ENCODE measurements at regions not wholly inside any gene's neighbourhood (a gene's known extent, or its start where the extent isn't known, plus 50 kb on each side); places are given as distances from the start of the nearest gene placed in this dataset.

DNA sequence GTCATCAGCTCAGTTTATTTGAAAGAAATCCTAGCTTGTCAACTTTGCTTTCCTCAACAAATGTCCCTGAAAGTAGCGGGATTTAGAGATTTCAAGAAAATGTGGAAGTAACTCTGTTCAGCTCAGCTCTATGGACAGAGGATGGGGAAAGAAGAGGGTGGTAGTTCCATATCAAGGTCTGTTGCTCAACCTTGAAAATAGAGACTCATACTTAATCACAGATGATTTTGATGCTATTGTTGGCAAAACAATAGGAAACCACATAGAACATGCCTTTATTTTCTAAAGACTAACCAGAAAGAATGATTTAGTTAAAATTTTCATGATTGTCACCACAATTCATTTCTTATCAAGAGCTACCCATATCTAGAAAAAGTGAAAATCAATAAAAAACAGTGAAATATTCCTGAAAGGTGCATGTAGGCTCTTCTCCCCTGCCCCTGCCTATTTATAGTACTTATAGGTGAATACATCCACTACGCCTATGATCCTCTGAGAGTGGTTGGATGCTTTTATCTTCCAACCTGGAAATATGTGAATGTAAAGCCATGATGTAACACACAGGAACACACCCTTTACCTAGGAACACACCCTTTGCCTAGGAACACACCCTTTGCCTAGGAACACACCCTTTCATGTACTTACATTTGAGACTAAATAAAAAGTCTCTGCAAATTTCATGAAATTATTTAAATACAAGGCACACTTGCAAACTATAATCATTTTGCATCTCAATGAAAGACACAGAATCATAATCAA lies 65.8 kb downstream of the ETAA1 start:
- DNase-seq: peak; percentile 59

DNA sequence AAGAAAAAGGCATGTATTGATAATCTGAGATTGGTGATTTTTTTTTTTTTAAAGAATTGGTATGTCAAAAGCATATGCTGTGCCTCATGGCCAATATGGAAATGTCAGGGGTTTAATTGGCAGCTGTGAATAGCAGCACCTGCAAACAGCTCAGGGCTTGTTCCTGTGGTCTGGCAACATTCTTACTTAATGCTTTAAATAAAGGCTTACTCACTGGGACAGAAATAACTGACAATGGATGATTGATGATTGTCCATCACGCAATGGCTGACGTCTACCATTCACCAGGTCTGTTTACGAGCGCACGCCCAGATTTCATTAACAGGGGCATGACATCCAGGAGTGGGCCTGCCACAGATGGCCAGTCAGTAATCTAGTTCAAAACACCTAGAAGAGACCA lies 66.7 kb downstream of the ETAA1 start:
- peak; percentile 43 for DNase-seq

DNA sequence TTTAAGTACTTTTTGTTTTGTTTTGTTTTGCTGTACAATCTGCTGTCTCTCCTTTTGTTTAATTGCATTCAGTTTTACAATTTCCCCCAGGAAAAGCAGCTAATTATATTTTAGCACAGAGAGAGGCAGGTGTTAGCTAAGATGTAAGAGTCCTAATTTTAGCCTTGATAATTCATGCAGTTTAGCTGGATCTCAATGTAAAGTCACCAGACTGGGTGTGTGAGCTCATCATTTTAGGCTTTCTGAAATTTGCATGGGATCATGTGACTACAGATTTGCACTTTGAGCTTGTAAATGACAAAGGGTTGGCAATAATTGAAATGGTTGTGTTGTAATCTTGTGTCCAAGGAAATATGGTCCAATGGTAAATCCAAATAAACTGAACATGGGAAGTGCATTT lies 68.5 kb downstream of the ETAA1 start:
- DNase-seq: no peak

DNA sequence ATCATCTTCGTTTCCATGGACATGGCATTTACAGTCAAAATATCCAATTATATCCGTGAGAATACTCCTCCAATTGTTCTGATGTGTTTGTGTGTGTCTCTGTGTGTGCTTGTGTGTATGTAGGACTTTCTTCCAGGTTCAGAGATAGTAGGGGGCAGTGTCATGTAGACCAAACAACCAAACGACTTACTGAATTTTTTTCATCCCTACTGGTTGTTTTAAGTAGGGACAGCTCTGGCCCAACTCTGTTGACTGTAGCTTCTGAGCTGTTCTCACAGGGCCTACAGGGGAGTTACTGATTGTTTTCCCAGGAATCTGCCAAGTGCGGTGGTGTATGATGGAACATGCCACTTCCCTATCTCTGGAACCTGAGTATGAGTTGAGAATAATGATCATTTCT lies 69.6 kb downstream of the ETAA1 start:
- no peak for DNase-seq

DNA sequence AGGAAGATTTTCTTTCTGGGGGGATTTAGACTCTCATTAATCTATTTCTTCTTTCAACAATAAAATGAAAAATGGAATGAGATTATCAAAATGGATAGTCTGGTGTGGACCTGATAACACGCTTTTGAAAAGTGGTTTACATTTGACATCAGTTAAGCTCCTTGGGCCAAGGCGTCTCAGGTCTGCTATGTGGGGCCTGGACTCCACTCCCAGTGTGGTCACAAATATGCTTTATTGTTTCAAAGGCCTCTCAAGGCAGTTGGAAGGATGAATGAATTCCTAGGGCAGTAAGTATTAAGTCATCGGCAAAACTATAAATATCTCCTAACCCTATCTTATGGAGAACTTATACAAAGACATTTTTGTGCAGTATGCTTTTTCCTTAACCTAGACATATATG lies 74.5 kb downstream of the ETAA1 start:
- DNase-seq: no peak

DNA sequence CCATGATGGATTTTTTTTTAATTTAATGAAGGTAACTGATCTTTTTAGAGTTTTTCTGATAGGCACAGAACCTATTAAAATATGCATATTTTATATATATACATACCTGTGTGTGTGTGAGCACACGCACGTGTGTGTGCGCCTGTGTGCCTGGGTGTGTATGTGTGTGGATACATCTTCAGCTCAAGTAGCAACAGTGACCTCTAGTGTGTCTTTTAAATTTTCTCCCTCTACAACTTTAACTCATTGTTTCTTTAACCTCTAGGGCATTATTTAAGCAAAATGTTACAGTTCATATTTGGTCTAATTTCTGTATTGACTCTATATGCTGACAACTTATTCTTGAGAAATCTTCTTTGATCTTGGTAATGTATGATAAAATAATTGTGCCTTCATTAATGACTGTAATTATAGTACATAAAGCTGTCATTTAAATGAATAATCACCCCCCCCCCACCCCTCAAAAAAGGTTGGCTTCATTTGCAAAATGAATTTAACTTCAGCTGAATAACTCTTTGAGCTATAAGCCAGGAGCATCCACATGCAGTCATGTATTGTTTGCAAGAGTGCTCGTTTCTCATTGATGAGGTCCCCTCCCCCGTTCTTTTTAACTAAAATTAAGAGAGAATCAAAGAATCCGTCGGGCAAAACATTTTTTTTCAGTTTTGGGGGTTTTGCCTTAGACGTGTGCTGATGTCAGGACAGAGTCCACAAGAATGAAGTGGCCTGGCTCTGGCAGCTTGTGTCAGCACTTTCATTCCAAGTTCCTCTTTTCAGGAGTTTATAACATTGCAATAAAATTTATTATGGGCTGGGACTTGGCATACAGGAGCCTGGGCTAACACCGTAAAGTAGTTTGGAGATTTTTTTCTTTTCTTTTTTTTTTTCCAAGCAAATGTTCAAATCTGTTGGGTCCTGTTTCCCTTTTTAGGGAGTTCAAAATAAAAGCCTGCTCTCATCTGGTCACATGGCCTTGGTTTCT lies 80.0 kb downstream of the ETAA1 start:
- DNase-seq: peak; percentile 55

DNA sequence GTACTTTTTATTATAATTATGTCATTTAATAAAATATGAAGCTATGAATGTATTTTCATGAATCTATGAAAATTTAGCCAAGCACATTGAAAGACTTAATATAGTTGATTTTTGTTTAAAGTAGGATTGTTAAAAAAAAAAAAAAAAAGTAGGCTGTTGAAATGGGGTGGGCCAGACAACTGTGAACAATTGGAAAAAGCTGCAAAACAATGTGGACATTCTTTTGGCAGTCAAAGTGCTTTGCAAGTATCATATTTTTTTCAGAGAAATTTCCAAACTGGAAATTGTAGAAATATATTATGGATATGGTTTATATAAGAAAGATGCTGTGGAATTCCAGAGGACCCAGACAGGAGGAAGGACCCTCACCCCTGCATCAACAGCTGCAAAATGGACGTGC lies 82.1 kb downstream of the ETAA1 start:
- no peak for DNase-seq

DNA sequence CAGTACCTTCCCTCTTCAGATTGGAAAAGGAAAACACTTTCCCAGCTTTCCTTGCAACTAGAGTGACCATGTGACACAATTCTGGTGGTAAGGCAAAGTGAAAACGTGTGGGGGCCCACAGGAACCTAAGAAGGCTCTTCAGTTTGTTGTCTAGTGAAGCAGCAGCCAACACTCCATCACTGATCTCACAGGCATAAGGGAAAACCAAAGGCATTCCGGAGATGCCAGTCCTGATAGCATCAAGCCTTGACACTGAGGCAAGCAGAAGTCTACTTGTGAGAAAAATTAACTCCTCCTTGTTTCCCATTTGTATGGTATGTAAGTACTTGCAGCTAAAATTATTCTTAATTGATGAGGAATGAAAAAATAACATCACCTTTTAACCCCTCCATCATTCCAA lies 88.3 kb downstream of the ETAA1 start:
- DNase-seq: peak; percentile 40

DNA sequence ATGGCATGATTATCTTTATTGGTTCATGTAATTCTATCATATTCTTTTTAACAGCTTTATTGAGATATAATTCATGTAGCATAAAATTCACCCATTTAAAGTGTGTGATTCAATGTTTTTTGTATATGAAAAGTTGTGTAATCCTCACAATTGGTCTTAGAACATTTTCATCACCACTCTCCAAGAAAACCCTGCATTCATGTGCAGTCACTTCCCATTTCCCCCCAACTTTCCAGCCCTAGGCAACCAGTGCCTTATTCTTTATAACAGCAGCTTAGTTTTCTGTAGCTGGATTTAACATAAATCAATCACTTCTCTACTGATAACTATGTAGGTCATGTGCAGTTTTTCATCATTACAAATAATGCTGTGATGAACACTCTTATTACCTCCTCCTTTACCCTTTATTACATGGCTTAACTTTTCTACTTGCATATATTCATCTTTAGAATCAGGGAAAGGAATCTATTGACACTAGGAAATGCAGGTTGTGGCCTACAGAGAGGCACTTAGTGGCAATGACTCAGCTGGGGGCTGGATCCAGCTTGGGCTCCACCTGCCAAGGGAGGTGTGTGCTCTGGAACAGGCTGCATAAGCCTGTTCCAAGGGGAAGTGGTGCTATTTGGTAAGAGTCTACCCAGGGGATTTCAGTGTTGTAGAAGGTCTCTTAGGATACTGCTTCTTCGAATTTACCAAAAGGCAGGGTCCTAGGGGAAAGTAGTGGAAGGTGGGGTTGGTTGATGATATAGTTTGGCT lies 89.1 kb downstream of the ETAA1 start:
- no peak for DNase-seq

DNA sequence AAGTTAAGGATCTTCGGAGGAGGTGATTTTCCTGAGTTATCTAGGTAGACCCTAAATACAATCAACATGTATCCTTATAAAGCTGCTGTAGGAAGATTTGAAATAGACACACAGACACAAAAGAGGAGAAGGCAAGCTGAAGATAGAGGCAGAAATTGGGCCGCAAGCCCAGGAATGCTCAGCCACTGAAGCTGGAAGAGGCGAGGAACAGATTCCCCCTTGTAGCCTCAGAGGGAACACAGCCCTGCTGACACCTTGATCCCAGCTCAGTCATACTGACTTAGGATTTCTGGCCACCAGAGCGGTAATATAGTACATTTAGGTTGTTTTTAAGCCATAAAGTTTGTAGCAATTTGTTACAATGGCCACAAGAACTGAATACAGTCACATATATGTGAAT lies 90.9 kb downstream of the ETAA1 start:
- no peak for DNase-seq

DNA sequence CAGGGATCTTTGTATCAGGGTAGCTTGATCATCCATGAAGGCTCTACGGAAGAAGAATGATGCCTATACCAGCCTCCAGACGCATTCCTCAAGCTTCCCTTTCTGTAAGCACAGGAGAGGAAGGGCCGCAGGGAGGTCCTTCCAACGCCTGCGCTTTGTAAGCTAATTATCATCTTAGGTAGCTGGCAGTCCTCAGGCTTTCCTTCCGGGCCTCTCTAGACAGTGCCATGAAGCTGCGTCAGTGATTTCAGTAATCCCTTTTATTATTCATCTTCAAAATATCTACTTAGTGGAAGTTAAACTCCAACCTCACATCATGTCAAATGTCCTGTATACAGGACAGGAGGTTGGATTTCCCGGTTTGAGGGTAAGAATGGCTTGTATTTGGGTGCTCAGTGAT lies 92.3 kb downstream of the ETAA1 start:
- DNase-seq: no peak

DNA sequence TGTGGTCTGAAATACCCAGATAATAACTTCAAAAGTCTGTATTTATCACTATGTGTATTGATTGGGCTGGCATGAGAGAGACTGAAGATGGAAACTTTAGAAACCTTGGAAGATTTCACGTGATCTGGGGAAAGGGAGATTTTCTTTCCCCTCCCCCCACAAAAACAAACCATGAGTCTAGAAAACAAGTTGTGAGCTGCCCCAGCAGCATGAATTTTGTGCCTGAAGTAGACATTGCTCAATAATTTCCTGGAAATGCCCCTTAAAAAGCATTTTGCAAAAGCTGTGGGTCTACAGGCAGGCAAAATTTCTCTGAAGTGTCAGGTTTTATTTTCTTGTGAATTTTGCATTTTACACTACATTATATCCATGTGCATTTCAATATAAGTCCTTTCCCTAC lies 101.8 kb downstream of the ETAA1 start:
- DNase-seq: no peak

DNA sequence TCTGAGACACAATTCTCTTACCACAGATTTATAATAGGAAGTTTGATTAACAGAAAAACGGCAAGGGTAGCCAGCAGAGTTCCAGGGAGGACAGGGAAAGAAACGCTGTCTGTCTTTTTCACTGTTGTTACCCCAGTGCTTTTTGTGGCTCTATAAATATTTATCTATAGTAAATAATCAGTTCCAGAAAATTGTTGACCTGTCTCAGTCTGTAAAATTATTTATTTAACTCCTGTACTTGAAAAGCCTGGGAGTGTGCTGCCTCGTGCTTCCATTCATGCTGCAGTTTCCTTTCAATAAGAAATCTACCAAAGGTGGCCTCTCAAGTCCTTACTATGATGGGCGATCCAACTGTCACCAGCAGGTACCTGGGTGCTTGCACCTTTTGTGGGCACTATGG lies 102.9 kb downstream of the ETAA1 start:
- no peak for DNase-seq

DNA sequence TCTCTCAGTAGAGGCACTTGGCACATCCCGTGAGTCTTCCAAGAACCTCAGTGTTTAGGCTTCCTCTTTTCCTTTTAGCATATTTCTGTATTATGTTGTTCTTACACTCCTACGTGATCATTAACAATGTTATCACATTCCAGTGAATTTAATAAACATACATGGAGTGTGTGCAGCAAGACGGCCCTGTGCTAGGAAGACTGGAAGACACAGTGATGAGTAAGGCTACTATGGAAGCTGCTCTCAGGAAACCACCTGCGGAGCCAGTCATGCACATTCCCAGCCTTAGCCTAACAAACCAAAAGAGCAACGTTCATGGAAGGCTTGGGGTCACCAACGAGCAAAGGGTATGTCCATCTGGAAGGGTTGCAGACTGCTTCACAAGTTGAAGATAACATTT lies 103.4 kb downstream of the ETAA1 start:
- peak; percentile 25 for DNase-seq

DNA sequence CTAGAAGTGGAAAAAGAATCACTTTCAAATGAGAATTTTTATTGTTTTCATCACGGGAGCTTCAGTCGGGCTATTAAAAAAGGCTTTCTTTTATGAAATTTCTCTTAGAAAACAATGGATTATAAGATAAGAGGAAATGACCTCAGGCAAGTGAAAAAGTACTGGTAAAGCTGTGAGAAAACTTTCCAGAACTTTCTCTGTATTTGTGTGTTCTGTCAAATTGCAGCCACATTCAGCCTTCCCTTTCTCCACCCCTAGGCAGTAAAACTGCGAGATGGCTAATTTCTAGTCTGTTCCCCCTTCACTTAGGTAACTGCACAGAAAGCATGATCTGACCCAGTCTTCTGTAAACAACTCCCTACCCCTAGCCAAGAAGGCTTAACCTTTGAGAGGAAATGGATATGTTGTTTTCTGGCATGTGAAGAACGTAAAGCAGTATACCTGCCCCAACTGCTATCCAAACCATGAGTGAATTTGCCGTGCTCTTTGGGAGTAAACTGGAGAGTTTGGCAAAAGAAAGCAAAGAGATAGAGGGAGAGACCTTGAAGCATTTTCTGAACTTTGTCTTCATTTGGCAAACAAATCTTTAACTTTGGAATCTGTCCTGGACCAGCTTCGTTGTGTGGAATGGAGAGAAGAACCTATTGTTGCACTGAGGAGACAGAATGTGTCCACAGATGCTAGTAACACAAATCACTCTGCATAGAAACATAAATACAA lies 105.4 kb downstream of the ETAA1 start:
- DNase-seq: no peak

DNA sequence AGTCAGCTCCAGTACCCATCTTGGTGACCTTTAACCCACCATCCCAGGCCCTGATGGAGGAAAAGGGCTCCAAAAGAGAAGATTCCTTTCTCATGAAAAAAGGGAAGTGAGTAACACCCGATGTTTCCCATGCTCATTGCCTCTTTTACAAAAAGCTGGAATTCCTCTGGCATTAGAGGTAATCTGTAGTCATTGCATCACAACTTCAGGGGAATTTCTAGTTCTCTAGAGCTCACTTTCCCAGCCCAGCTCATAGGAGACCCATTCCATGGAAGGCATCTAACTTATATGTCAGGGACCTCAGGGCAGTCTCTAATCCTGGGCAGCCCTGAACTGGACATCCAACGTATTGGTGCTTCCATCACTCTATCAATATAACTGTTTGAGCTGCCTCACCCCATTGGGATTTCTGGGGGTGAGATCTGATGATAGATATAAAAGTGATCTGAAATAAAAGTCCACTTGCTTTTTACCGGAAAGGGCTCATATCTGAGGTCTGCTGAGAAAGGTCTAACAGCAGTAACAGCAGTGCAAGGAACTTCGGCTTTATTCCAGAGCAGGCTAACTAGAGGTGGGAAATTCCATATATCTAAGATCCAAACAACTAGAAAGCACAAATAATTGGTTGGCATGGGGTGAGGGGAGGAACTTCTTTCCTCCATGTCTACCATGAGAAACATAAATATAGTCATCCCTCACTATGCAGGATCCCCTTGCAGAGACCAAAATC lies 106.1 kb downstream of the ETAA1 start:
- peak; percentile 9 for DNase-seq

DNA sequence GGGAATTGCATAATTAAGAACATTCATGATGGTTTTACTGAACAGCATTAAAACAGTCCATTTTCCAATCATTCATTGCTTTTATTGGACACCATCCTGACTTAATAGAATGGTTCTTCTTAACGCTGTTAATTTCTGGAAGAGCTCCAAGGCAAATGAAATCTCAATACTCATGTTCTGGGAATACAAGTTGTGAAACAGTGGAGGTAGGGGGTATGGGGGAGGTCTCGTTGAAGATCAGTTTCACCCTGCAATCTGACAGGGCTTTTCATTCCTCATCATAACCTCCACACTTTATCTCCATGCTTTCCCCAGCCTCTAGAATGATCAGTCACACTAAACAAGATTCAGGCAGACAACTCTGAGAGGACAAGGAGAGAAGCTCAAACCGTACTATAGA lies 113.6 kb downstream of the ETAA1 start:
- no peak for DNase-seq

DNA sequence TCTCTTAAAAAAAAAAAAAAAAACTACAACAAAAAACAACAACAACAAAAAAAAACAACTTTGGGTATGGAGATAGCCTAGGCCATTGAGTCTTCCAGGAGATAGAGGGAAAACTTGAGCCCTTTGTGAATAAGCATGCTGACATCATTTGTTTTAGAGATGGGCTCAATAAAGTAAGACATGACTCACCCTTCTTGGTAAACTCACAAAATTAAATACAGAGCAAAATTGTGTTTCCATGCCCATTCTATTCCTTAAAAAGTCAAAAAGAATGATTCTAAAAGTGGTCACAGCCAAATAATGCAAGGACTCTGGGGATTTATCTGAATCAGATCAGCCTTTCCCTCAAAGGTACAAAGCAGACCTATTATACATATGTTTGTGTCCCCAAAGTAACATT lies 117.4 kb downstream of the ETAA1 start:
- no peak for DNase-seq

DNA sequence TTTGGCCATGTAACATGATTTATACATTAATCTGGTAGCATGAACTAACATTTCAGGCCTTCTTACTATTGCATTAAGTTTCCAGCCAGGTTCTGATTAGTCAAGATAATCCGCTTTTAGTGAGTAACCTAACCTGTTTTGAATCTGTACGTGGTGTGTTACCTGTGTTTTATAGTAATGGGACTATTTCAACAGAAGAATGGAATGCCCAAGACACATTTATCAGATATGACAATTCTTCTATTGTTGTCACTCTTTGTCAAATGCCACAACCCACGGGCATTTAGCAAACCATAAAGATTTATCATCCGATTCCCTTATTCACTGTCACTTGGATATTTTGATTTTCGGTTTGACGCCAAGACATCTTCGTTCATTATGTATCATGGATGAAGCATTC lies 117.9 kb downstream of the ETAA1 start:
- no peak for DNase-seq

DNA sequence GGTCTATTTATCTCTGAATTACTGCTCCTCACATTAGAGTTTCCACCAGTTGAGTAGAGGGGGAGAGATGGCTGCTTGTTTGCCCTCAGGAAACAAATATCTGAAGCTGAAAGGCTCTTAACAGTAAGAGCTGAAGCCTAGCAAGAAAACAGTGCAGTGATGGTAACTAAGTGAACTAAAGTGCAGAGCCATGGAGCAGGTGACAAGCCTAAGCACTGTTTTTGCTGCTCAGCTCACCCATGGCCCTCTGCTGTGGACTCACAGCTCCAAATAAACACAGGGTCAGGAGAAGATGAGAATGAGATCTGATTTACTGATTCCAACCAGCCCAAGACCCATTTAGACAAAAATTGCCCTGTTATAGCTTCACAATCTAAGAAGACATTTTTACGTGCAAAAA lies 118.4 kb downstream of the ETAA1 start:
- no peak for DNase-seq

DNA sequence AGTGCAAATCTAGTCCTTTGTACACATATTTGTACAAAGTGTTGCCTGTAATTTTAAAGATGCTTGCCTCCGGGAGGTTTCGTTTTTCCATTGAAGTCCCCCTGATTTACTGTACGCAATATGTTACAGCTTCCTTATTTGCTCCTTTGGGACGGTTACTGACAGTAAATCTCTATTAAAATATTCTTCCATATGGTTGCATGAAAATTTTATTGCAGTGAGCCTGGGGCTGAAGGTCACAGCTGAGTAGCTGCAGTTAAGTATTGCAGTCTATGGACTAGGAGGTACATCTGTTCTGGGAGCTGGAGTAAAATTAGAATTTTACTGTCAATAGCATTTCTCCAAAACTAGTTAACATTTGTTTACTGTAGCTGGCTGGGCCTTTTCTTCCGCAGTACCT lies 119.2 kb downstream of the ETAA1 start:
- DNase-seq: no peak

DNA sequence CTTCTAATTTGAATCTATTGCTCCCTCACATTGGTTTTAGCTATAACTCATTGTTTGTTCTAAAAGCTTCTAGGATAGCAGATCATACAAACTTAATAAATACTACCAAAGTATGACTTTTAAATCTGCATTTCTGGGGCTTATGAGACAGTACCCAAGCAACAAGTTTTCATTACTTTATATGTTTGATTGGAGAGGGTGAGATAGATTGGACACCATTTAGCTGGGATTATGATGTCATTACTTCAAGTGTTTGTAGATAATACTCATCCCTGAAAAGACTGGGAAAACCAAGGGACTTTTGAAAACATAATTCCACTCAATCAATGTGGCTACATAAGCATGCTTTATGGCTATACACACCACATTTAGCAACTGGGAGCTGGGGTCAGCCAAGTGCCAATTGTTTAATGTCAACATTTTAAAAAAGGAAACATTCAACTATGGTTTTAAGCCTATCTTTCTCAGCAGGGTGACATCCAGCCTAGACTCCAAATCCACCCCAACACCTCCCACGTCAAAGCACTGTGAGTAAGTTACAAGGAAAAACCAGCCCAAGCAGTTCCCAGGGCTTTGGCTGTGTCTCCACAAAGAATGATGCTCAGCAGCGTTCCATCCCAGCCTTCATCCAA lies 119.9 kb downstream of the ETAA1 start:
- DNase-seq: no peak
